NCI-H1417 treated with DMSO at 0.1 percent for 48 hours (cell line): ENCODE measurements at regions not wholly inside any gene's neighbourhood (a gene's known extent, or its start where the extent isn't known, plus 50 kb on each side); places are given as distances from the start of the nearest gene placed in this dataset.
"Not testable (repeated sequence)": the region's sequence is repeated elsewhere in the genome, so short reads cannot be mapped to it uniquely, and the experiment has no call there.

Experiments
- DNase-seq: peaks from one replicate; lab custom pipeline; 2025; lab: John Stamatoyannopoulos, UW

- DNase-seq = no peak
These were observed 836.2 kb upstream of the MGAT4C start for GRCh38 chr12:87092421-87092820.

DNA sequence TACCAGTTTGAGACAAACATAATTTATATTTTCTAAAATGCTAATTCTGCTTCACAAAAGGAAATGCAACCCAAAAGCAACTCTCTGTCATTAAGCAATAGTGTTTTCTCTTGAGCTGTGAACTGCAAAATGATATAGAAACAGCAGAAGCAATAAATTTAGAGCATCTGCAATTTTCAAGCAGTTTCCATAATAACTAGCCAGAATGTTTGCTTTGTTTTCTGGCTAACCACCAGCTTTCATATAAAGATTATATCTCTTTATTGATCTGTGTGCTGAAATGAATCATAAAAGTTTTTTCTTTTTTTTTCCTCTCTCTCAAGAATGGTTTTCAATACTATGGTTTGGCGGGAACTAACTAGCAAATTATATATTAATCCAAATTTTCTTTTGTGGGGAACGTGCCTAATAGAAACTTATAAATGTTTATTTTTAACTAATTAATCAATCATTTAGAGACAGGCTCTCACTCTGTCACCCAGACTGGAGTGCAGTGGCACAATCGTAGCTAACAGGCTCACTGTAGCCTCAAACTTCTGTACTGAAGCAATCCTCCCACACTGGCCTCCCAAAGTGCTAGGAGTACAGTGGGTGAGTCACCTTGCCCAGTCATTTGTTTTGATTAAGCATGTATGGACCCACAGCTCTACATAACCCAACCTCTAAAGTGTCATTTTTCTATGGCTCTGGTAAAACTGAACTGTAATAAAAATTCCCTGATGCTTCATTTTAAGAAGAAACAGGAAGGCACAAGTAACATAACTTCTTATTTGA lies 830.1 kb upstream of the MGAT4C start:
- no peak for DNase-seq

- DNase-seq = no peak
These were observed 829.1 kb upstream of the MGAT4C start for GRCh38 chr12:87085286-87085685.

- DNase-seq = no peak
These were observed 826.6 kb upstream of the MGAT4C start for GRCh38 chr12:87082756-87083155.

- no peak for DNase-seq
These were observed 818.6 kb upstream of the MGAT4C start for GRCh38 chr12:87074781-87075180.

- DNase-seq = no peak
These were observed 810.1 kb upstream of the MGAT4C start for GRCh38 chr12:87066326-87066725.

- DNase-seq = no peak
These were observed 803.0 kb upstream of the MGAT4C start for GRCh38 chr12:87059231-87059630.

DNA sequence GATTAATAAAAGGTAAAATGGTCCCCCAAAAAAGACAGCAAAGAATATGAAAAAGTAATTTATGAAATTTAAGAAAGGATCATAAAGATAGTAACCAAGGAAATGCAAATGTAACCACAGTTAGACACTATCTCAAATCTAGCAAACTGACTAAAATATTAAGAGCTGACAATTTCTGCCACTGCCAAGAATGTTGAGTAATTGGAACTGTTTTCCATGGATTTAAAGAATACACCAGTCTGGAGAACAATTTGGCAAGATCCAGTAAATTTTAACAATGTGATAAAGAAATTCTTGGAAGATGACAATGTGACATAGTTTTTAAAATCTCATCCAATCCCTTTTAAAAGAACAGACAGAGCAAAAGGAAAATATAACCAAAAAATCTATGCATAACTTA lies 798.0 kb upstream of the MGAT4C start:
- no peak for DNase-seq

GRCh38 chr12:87051621-87052020 lies 795.4 kb upstream of the MGAT4C start:
- no peak for DNase-seq

GRCh38 chr12:87047691-87048090 lies 791.5 kb upstream of the MGAT4C start:
- DNase-seq = no peak

DNA sequence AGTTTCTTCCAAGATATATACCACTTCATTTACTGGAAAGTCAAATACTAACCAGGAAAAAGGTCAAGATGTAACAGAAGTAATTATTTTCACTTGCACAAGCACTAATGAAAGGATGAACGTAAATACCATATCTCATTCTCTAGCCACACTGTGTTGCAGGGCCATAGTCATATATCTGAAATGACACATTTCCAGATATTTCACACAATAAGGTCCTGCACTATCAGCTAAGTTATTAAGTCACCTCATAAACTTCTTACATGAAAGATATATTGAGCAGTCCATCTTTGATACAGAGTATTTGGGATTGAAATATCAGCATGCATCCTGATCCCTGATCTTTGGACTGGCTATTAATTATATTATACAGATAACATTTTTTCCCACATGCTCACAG lies 783.3 kb upstream of the MGAT4C start:
- DNase-seq = no peak

GRCh38 chr12:87038098-87038497 lies 781.9 kb upstream of the MGAT4C start:
- no peak for DNase-seq

- DNase-seq = no peak
These were observed 769.8 kb upstream of the MGAT4C start for GRCh38 chr12:87025976-87026375.

GRCh38 chr12:87021400-87021799 lies 765.2 kb upstream of the MGAT4C start:
- DNase-seq = no peak

- DNase-seq = no peak
These were observed 763.9 kb upstream of the MGAT4C start for GRCh38 chr12:87020071-87020470.

- no peak for DNase-seq
These were observed 759.2 kb upstream of the MGAT4C start for GRCh38 chr12:87015352-87015751.

DNA sequence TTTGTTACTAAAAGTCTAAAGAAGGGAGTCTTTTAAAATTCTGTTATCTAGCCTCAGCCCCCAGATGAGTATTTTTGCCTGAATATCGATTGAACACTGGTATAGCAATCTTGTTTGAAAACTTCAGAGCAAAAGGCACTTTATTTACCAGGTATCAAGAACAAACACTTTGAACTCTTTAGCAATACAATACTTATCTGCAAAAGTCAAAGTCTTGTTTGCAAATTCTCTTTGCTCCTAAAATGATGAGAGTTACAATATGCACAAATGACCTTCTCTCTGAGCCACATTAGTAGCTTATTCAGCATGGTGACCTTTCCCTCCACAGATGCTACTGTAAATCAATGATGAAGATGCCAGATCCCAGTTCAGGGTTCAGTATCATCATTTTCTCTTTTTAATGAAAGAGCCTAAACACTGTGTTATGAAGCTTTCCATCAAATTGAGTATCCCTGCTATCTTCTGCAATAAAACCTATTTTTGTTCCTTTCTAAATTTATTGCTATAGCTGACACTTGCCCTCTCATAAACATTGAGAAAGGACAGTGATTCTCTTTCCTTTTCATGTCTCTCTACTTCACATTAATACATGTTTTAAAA lies 752.7 kb upstream of the MGAT4C start:
- DNase-seq = no peak

GRCh38 chr12:87001102-87001501 lies 744.9 kb upstream of the MGAT4C start:
- no peak for DNase-seq

GRCh38 chr12:86985298-86985697 lies 729.1 kb upstream of the MGAT4C start:
- DNase-seq = no peak

DNA sequence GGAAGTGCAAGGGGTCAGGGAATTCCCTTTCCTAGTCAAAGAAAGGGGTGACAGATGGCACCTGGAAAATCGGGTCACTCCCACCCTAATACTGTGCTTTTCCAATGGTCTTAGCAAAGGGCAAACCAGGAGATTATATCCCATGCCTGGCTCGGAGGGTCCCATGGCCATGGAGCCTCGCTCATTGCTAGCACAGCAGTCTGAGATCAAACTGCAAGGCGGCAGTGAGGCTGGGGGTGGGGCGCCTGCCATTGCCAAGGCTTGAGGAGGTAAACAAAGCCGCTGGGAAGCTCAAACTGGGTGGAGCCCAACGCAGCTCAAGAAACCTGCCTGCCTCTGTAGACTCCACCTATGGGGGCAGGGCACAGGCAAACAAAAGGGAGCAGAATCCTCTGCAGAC lies 714.4 kb upstream of the MGAT4C start:
- DNase-seq = not testable (repeated sequence)

DNA sequence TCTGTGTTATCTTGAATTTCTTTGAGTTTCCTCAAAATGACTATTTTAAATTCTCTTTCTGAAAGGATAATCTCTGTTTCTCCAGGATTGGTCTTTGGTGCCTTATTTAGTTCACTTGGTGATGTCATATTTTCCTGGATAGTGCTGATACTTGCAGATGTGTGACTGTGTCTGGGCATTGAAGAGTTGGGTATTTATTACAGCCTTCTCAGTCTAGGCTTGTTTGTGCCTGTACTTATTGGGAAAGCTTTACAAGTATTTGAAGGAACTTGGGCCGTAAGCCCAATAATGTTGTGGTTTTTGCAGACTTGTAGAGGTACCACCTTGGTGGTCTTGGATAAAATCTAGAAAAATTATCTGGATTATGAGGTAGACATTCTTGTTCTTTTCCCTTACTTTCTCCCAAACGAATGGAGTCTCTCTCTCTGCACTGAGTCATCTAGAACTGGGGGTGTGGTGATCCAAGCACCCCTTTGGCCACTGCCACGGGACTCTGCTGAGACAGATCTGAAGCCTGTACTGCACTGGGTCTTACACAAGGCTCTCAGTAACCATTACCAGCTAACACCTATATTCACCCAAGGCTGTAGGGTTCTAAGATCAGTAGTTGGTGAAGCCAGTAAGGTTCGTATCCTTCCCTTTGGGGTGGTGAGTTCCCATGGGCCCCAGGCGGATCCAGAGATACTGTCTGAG lies 703.7 kb upstream of the MGAT4C start:
- no peak for DNase-seq

DNA sequence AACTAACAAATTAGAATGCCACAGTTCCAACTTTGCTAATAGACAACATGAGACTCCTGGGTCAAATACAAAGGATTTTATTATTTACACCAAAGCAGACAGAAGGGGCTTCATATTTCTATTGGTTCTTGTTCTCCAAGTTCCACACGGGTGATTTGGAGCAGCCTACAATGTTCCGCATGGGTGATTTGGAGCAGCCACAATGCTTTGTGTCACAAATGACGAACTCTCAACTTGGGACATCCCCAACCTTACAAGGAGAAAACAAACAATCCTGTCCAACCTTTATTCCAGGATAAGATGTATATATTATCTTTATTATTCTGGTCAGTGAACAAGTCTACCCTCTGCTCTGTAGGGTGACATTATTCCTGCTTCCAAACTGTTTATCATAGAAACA lies 694.3 kb upstream of the MGAT4C start:
- no peak for DNase-seq

DNA sequence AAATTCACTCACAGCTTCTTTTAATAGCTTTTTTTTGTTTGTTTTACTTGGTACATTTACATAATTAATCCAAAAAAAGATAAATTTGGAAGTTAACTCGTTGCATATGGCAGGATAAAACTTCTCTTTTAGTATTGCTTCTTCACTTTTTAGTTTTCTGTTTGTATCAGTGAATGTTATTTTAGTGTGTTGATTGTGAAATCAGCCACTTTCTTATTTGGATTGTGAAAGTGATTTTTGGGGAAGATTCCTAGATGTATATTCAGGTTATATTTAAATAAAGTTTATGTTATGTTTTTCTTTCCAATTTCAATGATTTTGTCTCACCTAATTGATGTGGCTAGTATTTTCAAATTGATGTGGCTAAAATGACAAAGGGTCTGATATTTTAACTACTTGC lies 693.9 kb upstream of the MGAT4C start:
- DNase-seq = no peak
